Fibroblast of skin of left biceps (primary cell): ENCODE measurements at regions not wholly inside any gene's neighbourhood (a gene's known extent, or its start where the extent isn't known, plus 50 kb on each side); places are given as distances from the start of the nearest gene placed in this dataset.
"Not testable (repeated sequence)": the region's sequence is repeated elsewhere in the genome, so short reads cannot be mapped to it uniquely, and the experiment has no call there.

Experiments
- DNase-seq, 2 experiments: peaks; one replicate each; pipeline ENCODE4 v3.0.0-alpha.2; 2013; ENCODE audit warnings: low read depth in 2 of 2

GRCh38 chr17:77037943-77038342 lies 102.8 kb upstream of the SEC14L1 start:
- no peak for DNase-seq

DNA sequence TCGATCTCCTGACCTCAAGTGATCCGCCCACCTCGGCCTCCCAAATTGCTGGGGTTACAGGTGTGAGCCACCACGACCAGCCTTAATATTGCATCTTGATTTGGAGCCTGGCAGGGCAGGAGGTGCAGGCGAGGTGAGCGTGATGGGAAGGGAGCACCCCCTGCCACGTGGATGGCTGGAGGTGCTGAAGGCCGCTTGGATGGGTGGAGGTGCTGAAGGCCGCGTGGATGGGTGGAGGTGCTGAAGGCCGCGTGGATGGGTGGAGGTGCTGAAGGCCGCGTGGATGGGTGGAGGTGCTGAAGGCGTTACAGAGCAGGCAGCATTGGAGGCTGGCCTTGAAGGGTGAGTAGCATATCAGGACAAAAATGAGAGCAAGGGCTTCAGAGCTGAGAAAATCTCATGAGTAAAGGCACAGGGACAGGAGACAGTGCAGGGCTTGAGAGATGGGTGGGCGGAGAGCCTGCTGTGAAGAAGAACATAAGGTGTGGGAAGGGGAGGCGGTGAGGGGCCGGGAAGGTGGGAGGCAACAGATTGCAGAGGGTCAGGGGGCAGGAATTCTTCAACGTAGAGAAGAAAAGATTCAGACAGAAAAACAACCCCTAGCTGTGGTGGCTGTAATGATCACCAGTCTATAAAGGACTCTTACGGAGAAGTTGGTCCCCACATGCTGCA lies 101.7 kb upstream of the SEC14L1 start:
- no peak for DNase-seq

DNA sequence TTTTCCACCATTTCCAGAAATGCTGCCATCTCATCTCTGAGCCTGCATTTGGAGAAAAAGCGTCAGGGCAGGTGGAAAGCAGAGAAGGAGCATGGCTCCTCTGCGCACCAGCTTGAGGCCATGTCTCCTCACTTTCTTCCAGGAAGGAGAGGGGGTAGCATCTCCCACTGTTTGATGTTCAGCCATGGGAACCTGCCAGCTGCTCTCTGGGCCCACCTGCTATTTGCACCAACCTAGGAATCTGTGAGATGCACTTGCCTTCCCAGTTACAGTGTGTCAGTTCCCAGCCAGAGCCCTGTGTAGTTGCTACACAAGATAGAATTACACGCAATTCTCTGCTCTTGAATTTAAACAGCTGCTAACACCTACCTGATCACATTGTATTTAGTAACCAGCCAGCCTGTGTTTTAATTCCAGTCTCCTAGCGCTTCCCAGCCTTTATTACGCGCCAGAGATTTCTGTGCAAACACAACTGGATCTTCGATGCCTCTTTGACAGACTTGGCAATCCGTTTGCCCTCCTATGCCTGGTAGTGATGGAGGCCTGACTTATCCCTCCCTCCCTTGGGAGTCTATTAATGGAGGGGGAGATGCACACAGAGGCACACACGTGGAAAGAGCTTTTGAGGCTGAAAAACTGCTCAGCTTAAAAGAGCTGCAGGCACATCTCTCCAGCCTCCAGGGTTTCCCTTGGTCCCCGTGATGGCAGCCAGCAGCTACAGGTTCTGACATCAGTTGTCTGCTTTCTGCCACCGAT lies 98.1 kb upstream of the SEC14L1 start:
- no peak for DNase-seq

- no peak for DNase-seq
Measured at GRCh38 chr17:77045441-77046041, 95.2 kb upstream of the SEC14L1 start.

DNA sequence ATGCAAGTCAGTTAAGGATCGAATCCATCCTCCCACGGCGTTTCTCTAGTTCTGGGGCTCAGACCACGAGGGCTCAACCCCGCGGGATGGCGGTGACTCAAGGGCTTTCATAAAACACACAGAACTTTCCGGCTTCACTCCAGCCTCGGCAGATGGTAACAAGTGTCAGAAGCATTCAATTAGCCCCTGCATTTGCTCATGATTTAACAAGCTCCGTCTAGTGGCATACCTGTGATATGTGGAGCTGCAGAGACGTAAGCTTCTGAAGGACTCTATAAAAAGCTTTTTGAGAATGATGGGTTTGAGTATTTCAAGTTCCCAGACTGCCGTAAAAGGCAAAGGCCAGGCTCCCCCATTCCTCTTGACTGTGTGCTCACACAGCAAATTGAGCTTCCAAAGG lies 91.3 kb upstream of the SEC14L1 start:
- DNase-seq, result no peak

GRCh38 chr17:77050901-77051300 lies 89.9 kb upstream of the SEC14L1 start:
- DNase-seq, result not testable (repeated sequence)

DNA sequence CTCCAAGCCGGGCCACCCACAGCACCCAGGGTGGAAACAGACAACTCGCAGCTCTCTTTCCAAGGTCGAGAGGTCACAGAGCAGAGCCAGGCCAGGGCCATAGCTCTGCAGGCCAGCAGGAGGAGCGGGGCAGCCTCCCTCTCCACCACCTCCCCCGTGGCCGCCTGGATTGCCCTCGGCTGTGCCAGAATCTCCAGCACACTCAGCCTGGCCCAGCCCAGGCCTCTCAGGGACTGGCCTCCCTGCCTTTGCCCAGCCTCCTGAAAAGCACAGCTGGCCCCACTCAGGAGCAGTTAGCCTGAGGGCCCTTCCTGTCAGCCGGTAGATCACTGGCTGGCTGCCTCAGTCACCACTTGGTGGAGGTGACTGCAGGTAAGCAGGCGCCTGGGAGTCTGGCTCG lies 85.8 kb upstream of the SEC14L1 start:
- no peak for DNase-seq

DNA sequence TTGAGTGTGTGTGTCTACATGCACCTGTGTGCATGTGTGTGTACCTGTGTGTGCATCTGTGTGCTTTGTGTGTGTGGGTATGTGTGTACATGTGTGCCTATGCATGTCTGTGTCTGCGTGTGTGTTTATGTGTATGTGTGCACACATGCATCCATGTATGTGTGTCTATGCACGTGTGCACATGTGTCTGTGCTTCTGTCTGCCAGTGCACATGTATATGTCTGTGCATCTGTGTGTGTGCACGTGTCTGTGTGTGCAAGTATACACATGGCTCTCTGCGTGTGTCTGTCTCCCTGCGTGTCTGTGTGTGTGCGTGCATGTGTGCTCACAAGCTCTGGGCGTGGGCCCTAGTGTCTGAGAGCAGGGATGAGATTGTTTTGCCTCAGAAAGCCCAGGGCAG lies 85.3 kb upstream of the SEC14L1 start:
- no peak for DNase-seq

DNA sequence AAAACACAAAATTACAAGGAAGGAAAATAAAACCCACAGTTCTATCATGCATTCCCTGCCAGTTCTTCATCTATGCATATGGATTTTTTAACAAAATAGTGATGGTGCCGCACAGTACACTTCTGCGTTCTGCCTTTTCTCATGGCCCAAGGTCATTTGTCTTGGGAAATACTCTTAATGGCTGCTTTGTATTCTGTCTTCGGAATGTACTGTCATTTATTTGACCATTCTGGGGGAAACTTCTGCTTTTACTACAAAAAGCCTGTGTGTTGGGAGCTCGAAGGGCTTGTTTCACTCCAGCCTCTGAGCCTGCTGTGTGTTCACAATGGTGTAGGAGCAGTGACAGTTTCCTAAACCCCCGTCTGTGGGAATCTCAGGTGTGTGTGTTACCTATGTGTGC lies 82.8 kb upstream of the SEC14L1 start:
- no peak for DNase-seq

DNA sequence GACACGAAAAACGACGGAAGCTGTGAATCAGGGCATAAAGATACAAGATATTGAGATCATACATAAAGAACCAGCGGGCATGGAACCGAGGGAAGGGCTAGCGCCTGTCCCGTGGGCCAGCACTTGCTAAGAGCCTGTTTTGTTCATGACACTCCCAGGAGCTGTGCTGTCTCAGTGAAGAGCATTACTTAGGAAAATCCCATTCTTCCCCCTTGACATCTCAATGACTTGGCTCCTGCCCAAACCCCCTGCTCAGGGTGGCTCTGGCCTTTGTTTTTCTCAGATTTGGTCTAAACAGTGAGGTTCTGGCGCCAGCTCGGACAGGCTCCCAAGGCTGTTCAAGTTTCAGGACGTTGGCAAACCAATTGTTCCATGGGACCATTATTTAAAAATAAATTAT lies 79.1 kb upstream of the SEC14L1 start:
- DNase-seq, result no peak

DNA sequence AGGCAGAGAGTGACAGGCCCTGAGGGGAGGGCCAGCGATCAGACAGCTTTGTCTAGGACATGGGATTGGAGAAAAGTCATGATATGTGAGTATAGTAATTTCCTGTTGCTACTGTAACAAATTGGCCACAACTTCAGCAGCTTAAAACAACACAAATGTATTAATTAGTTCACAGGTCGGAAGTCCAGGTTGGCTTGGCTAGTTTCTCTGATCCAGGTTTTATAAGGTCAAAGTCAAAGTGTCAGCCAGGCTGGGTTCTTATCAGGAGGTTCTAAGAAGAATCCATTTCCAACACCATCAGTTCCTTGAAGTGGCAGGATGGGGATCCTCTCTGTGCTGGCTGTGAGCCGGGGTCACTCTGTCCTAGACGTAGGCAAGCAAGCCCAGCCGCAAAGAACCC lies 76.2 kb upstream of the SEC14L1 start:
- DNase-seq, result no peak

- DNase-seq, result no peak
Measured at GRCh38 chr17:77066165-77066564, 74.6 kb upstream of the SEC14L1 start.

- DNase-seq, result not testable (repeated sequence)
Measured at GRCh38 chr17:77066726-77067409, 73.9 kb upstream of the SEC14L1 start.

- DNase-seq, result no peak
Measured at GRCh38 chr17:77068915-77069314, 71.9 kb upstream of the SEC14L1 start.

DNA sequence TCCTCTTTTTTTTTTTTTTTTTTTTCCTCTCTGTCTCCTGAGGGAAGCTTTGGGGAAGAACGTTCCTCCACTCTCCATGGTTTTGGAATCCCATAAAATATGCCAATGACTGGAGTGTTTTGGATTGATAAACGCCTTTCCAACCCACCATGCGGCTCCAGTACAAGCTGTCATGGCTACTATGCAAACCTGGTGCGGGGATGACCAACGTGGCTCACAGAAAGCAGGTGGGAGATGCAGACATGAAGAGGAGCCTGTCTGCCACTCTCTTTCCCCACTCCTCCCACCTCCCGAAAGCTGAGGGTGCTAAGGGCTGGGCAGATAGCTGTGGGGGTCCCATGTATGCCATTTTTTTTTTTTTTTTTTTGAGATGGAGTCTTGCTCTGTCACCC lies 69.9 kb upstream of the SEC14L1 start:
- DNase-seq, result no peak

DNA sequence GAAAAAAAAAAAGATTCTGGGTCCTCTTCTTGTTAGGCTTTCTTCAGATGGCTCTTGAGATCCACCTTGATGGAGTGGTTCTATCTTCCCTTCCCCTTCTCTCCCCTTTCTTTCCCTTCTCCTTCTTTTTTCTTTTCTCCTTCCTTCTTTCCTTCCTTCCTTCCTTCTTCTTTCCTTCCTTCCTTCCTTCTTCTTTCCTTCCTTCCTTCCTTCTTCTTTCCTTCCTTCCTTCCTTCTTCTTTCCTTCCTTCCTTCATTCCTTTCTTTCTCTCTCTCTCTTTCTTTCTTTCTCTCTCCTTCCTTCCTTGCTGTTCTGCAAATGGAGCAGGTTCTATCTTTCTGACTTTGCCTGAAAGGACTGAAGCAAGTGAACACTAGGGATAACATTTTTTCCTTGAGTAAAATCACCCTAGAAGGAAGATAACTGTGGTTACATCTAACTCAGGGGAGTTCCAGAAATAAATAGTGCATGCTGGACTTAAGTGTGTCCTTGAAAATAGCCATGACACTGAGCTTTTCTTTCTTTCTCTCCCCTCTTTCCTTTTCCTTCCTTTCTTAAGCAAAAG lies 68.8 kb upstream of the SEC14L1 start:
- DNase-seq, result no peak

- DNase-seq, result no peak
Measured at GRCh38 chr17:77072670-77073069, 68.1 kb upstream of the SEC14L1 start.

GRCh38 chr17:77074681-77075080 lies 66.1 kb upstream of the SEC14L1 start:
- no peak for DNase-seq

DNA sequence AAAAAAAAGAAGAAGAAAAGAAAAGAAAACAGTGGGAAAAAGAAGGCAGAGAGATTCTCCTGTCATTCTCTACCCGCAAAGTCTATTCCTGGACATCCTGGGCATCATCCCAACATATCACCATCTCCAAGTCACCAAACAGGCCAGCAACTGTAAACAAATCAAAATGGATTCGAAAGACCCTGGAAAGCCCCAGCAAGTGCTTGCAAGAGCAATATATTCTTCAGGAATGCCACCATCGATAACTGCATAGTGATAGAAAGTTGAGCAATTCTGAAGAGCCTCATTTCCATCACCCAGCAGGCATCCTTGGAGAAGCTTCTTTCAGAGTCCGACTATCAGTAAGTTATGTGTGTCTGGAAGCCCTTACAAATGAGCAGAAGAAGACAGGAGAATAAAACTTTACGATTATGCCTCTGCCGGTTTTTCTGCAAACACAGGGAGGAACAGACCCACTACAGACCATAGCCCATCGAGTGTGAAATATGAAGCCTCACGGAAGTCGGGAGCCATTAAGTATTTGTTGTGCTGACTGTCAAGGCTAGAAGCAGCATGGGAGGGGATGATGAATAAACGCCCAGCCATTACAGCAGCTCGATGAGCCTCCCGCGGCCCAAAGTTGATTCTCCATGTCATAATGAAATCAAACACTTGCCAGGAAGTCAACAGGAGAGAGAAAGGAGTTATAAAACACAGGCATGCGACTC lies 64.5 kb upstream of the SEC14L1 start:
- DNase-seq, result no peak

DNA sequence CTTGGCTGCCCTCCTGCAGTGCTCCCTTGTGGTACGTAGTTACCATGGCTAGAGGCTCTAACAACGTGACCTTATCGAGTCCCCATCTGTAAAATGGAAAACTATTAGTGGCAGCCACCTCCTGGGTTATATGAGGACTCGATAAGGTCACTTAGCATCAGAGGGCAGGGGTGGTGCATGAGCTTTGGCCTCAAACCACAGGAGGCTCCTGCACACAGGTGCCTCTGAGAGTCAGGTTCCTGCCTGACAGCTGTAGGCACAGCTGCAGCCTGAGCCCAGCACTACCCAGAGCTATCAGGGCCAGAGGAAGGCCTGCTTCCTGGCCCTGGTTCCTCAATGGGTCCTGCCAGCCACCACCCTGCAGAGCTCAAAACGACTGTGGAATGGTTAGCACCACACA lies 57.2 kb upstream of the SEC14L1 start:
- no peak for DNase-seq

GRCh38 chr17:77085926-77086432 lies 54.8 kb upstream of the SEC14L1 start:
- no peak for DNase-seq
